Parathyroid adenoma (tissue), 2 donors: ENCODE measurements at regions not wholly inside any gene's neighbourhood (a gene's known extent, or its start where the extent isn't known, plus 50 kb on each side); places are given as distances from the start of the nearest gene placed in this dataset.

Source experiments
- H2AFZ ChIP-seq: fragments of 300-600 bp; sonication (generic); one replicate; pipeline ENCODE4 v1.7.0; 2017; ENCODE audit warnings: antibody characterized with exemption, mild to moderate bottlenecking
- H3K27ac ChIP-seq: fragments of 300-600 bp; sonication (generic); one replicate; pipeline ENCODE4 v1.7.0; 2017
- H3K27me3 ChIP-seq: fragments of 300-600 bp; sonication (generic); one replicate; pipeline ENCODE4 v1.7.0; 2017; ENCODE audit warnings: low read length; ENCODE audit not compliant: control insufficient read depth, insufficient read depth
- H3K36me3 ChIP-seq: fragments of 300-600 bp; sonication (generic); one replicate; pipeline ENCODE4 v1.7.0; 2017; ENCODE audit warnings: low read length; ENCODE audit not compliant: control insufficient read depth, insufficient read depth
- H3K4me1 ChIP-seq: fragments of 300-600 bp; sonication (generic); one replicate; pipeline ENCODE4 v1.7.0; 2017; ENCODE audit warnings: control low read depth
- H3K4me2 ChIP-seq: fragments of 300-600 bp; sonication (generic); one replicate; pipeline ENCODE4 v1.7.0; 2017; ENCODE audit warnings: low read length
- H3K4me3 ChIP-seq: fragments of 300-600 bp; sonication (generic); one replicate; pipeline ENCODE4 v1.7.0; 2017; ENCODE audit warnings: low read depth, low read length
- H3K79me2 ChIP-seq: fragments of 300-600 bp; sonication (generic); one replicate; pipeline ENCODE4 v1.7.0; 2017; ENCODE audit warnings: control low read depth
- H3K9ac ChIP-seq: fragments of 300-600 bp; sonication (generic); one replicate; pipeline ENCODE4 v1.7.0; 2017; ENCODE audit warnings: mild to moderate bottlenecking
- H3K9me3 ChIP-seq: fragments of 300-600 bp; sonication (generic); one replicate; pipeline ENCODE4 v1.7.0; 2017; ENCODE audit warnings: low read length; ENCODE audit not compliant: control insufficient read depth
- CTCF ChIP-seq: fragments of 300-600 bp; sonication (generic); IDR thresholded peaks from one replicate; pipeline ENCODE4 v1.7.0; 2017; ENCODE audit warnings: antibody characterized with exemption, mild to moderate bottlenecking
- donor health status: primary hyperparathyroidism.

- H3K27me3 ChIP-seq, result no peaks in the 10 kb centered on the region
- no peak for TF ChIP-seq CTCF
These were observed 59.5 kb upstream of the IRF2BP2 start for GRCh38 chr1:234669499-234669898.

GRCh38 chr1:234668577-234668955 lies 58.6 kb upstream of the IRF2BP2 start:
- TF ChIP-seq CTCF, result no peak
- Histone ChIP-seq H3K9ac (no peak overlapping the region), H3K4me1 (no peaks in the 10 kb centered on the region), H3K9me3 (no peaks in the 10 kb centered on the region), H3K4me3 (no peak overlapping the region), H3K4me2 (no peak overlapping the region), H3K27ac (no peak overlapping the region), H3K79me2 (no peaks in the 10 kb centered on the region), H3K36me3 (no peaks in the 10 kb centered on the region), H2AFZ (no peak overlapping the region), H3K27me3 (no peaks in the 10 kb centered on the region)

More at GRCh38 chr1:234669499-234669898, 59.5 kb upstream of the IRF2BP2 start:
- H2AFZ ChIP-seq, result no peak overlapping the region
- no peak overlapping the region for H3K4me3 ChIP-seq
- H3K4me2 ChIP-seq, result no peak overlapping the region
- no peak overlapping the region for H3K9ac ChIP-seq
- H3K4me1 ChIP-seq, result no peaks in the 10 kb centered on the region
- H3K79me2 ChIP-seq, result no peaks in the 10 kb centered on the region
- no peak overlapping the region for H3K27ac ChIP-seq
- H3K36me3 ChIP-seq, result no peaks in the 10 kb centered on the region
- H3K9me3 ChIP-seq, result no peaks in the 10 kb centered on the region

GRCh38 chr1:234667600-234668576 lies 57.9 kb upstream of the IRF2BP2 start:
- Histone ChIP-seq H3K4me3 (no peak overlapping the region), H3K27ac (no peak overlapping the region), H3K4me2 (no peak overlapping the region), H2AFZ (no peak overlapping the region), H3K9me3 (no peaks in the 10 kb centered on the region), H3K79me2 (no peaks in the 10 kb centered on the region), H3K4me1 (no peaks in the 10 kb centered on the region), H3K27me3 (no peaks in the 10 kb centered on the region), H3K9ac (no peak overlapping the region), H3K36me3 (no peaks in the 10 kb centered on the region)
- TF ChIP-seq CTCF, result no peak

- Histone ChIP-seq H3K9me3 (no peaks in the 10 kb centered on the region), H3K9ac (no peak overlapping the region), H3K4me3 (no peak overlapping the region), H2AFZ (no peak overlapping the region), H3K27me3 (no peaks in the 10 kb centered on the region), H3K27ac (no peak overlapping the region), H3K79me2 (no peaks in the 10 kb centered on the region), H3K36me3 (no peaks in the 10 kb centered on the region), H3K4me1 (no peaks in the 10 kb centered on the region), H3K4me2 (no peak overlapping the region)
- no peak for TF ChIP-seq CTCF
These were observed 56.8 kb upstream of the IRF2BP2 start for GRCh38 chr1:234666761-234667160.
